Panc1 (cell line): ENCODE measurements at regions not wholly inside any gene's neighbourhood (a gene's known extent, or its start where the extent isn't known, plus 50 kb on each side); places are given as distances from the start of the nearest gene placed in this dataset.

ENCODE experiments used
- ATAC-seq: fragments of 200-7000 bp; cut with Tn5 transposase; 2 replicates; pipeline ENCODE4 v1.9.1; 2020; ENCODE audit warnings: mild to moderate bottlenecking, moderate library complexity
- BruUV-seq: library from RNA; stranded (reverse); fragments of 400-500 nt; replicated peaks from 2 replicates; lab custom pipeline; 2021; lab: Mats Ljungman, UMichigan
- CTCF ChIA-PET: fragments of 300-600 bp; sonication (Branson Sonifier 250); formaldehyde crosslinking; loops from one replicate; lab custom pipeline; 2022; ENCODE audit warnings: antibody characterized with exemption; lab: Charles Lee
- POLR2A ChIA-PET: fragments of 300-600 bp; sonication (Branson Sonifier 250); formaldehyde crosslinking; loops from one replicate; lab custom pipeline; 2022; ENCODE audit warnings: antibody characterized with exemption; lab: Charles Lee
- DNase-seq: peaks from one replicate; pipeline ENCODE4 v3.0.0-alpha.2; 2010; ENCODE audit warnings: low read depth, low spot score
- H3K27ac ChIP-seq: 2 replicates; pipeline ENCODE4 v1.5.1; 2011; ENCODE audit warnings: mild to moderate bottlenecking, low read length, inconsistent platforms
- H3K27me3 ChIP-seq: fragments of 200-500 bp; sonication (Bioruptor generic); 2 replicates; pipeline ENCODE4 v1.6.0; 2014; ENCODE audit warnings: low read length, inconsistent platforms; ENCODE audit not compliant: control insufficient read depth, insufficient read depth
- H3K36me3 ChIP-seq: fragments of 200-500 bp; sonication (Bioruptor generic); 2 replicates; pipeline ENCODE4 v1.5.1; 2014; ENCODE audit warnings: inconsistent platforms, mild to moderate bottlenecking, low read length, moderate library complexity; ENCODE audit not compliant: control insufficient read depth, insufficient read depth
- H3K4me1 ChIP-seq: 2 replicates; pipeline ENCODE4 v1.5.1; 2011; ENCODE audit warnings: inconsistent platforms, mild to moderate bottlenecking, low read length, moderate library complexity; ENCODE audit not compliant: control insufficient read depth, insufficient read depth
- H3K4me3 ChIP-seq, 2 experiments: 2 replicates each; pipeline ENCODE4 v1.5.1; 2011 to 2012; ENCODE audit warnings: low read depth in 2 of 2, low read length in 2 of 2, mild to moderate bottlenecking in 2 of 2, inconsistent platforms in 1 of 2, moderate library complexity in 1 of 2
- H3K9me3 ChIP-seq: fragments of 200-500 bp; sonication (Bioruptor generic); 2 replicates; pipeline ENCODE4 v1.5.1; 2014; ENCODE audit warnings: low read depth, mild to moderate bottlenecking, inconsistent platforms, low read length, moderate library complexity; ENCODE audit not compliant: control insufficient read depth, insufficient read depth
- CTCF ChIP-seq: fragments of 450-650 bp; IDR thresholded peaks from 2 replicates; pipeline ENCODE4 v1.5.1; 2017; ENCODE audit warnings: mild to moderate bottlenecking
- POLR2AphosphoS5 ChIP-seq: IDR thresholded peaks from 2 replicates; pipeline ENCODE4 v1.6.1; 2012; ENCODE audit warnings: mild to moderate bottlenecking, low read depth, low read length, moderate library complexity
- SIN3A ChIP-seq: IDR thresholded peaks from 2 replicates; pipeline ENCODE4 v1.6.1; 2012; ENCODE audit warnings: low read depth, mild to moderate bottlenecking, low read length, moderate library complexity, borderline replicate concordance; ENCODE audit not compliant: insufficient read depth
- TCF7L2 ChIP-seq: IDR thresholded peaks from 2 replicates; pipeline ENCODE4 v1.6.1; 2011; ENCODE audit warnings: mild to moderate bottlenecking, low read depth, low read length, inconsistent platforms
- in situ Hi-C: cut with HindIII; loops from 2 replicates; pipeline ENCODE4 v1.10.0; 2016; ENCODE audit warnings: low sequenced_read_pairs, low pct_unique_long_range_greater_than_20kb
- intact Hi-C: fragments of 100-400 bp; cut with micrococcal nuclease; formaldehyde crosslinking; loops from one replicate; pipeline ENCODE4 v1.10.0; 2022; ENCODE audit not compliant: unreplicated experiment
- TF ChIP-seq, protein P1 (sequence below), 2 experiments: IDR thresholded peaks; 2 replicates each; pipeline ENCODE4 v1.6.1; 2011 to 2012; ENCODE audit warnings: low read depth in 2 of 2, control low read depth in 1 of 2, low read length in 1 of 2, mild to moderate bottlenecking in 1 of 2, moderate library complexity in 1 of 2; ENCODE audit not compliant: insufficient read depth in 1 of 2

DNA sequence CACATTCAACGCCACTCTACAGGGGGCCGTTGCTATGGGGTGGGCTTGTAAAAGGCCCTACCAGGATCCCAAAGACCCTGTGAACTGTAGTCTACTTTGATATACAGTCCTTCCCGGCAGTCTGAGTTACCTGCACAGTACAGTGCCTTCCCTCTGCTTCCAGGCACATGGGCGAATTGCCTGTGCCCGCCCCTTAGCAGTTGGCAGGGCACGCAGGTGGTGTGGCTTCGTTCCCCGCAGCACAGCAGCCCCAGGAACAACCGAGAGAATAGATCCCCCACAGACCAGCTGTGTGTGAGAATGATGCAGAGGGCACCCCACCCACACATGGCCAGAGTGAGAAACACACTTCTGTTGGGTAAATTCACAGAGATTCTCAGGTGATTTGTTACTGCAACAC lies 60.6 kb downstream of the MRPL57 start:
- CTCF ChIA-PET = no interaction called here
- DNase-seq = no peak
- in situ Hi-C loops (no loop called here), intact Hi-C loops (no loop called here)
- Histone ChIP-seq H3K36me3 (no peaks in the 10 kb centered on the region), H3K4me1 (no peaks in the 10 kb centered on the region), H3K27ac (no peak overlapping the region), H3K9me3 (no peaks in the 10 kb centered on the region), H3K27me3 (no peaks in the 10 kb centered on the region), H3K4me3 (no peak overlapping the region)
- no peak for ATAC-seq
- TF ChIP-seq, protein P1, sequence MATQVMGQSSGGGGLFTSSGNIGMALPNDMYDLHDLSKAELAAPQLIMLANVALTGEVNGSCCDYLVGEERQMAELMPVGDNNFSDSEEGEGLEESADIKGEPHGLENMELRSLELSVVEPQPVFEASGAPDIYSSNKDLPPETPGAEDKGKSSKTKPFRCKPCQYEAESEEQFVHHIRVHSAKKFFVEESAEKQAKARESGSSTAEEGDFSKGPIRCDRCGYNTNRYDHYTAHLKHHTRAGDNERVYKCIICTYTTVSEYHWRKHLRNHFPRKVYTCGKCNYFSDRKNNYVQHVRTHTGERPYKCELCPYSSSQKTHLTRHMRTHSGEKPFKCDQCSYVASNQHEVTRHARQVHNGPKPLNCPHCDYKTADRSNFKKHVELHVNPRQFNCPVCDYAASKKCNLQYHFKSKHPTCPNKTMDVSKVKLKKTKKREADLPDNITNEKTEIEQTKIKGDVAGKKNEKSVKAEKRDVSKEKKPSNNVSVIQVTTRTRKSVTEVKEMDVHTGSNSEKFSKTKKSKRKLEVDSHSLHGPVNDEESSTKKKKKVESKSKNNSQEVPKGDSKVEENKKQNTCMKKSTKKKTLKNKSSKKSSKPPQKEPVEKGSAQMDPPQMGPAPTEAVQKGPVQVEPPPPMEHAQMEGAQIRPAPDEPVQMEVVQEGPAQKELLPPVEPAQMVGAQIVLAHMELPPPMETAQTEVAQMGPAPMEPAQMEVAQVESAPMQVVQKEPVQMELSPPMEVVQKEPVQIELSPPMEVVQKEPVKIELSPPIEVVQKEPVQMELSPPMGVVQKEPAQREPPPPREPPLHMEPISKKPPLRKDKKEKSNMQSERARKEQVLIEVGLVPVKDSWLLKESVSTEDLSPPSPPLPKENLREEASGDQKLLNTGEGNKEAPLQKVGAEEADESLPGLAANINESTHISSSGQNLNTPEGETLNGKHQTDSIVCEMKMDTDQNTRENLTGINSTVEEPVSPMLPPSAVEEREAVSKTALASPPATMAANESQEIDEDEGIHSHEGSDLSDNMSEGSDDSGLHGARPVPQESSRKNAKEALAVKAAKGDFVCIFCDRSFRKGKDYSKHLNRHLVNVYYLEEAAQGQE (IDR thresholded peaks at IDR 0.05; ENCODE audit: insufficient read depth in 1 of 2, low read depth in 2 of 2, low read length in 1 of 2) = no peak
- TF ChIP-seq CTCF (no peak), POLR2AphosphoS5 (no peak), TCF7L2 (no peak), SIN3A (no peak)
- no TSS peak for BruUV-seq
- POLR2A ChIA-PET = no interaction called here

GRCh38 chr13:21238267-21238666 lies 61.8 kb downstream of the MRPL57 start:
- no peak for ATAC-seq

More at GRCh38 chr13:21238267-21238666, 61.8 kb downstream of the MRPL57 start:
- Histone ChIP-seq H3K36me3 (no peaks in the 10 kb centered on the region), H3K27ac (no peak overlapping the region), H3K9me3 (no peaks in the 10 kb centered on the region), H3K4me3 (no peak overlapping the region), H3K4me1 (no peaks in the 10 kb centered on the region), H3K27me3 (no peaks in the 10 kb centered on the region)
- ChIA-PET POLR2A (no interaction called here), CTCF (no interaction called here)
- in situ Hi-C loops (no loop called here), intact Hi-C loops (no loop called here)
- TF ChIP-seq TCF7L2 (no peak), SIN3A (no peak), POLR2AphosphoS5 (no peak), CTCF (no peak)
- TF ChIP-seq, protein P1 (IDR thresholded peaks at IDR 0.05; ENCODE audit: insufficient read depth in 1 of 2, low read depth in 2 of 2, low read length in 1 of 2) = no peak
- DNase-seq = no peak
- BruUV-seq = no TSS peak
